ENCODE measurements at regions not wholly inside any gene's neighbourhood (a gene's known extent, or its start where the extent isn't known, plus 50 kb on each side); places are given as distances from the start of the nearest gene placed in this dataset.

DNA sequence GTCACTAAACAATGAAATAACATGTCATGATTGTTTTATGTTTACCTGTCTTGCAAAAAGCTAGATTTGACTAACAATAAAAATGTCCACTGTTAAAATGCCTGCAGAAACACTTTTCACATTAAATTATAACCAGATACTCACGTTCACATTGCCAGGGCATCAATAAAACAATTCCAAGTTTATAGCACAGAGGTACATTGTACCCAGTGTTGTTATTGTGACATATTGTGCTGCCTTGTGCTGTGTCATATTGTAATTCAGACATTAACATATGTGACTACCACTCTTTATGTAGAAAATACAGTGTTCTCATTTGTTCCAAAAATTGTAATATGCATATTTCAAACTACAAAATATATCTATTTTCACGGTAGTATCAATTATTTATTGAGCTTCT lies 766.1 kb downstream of the NCAM2 start:
- TF ChIP-seq, protein P1, sequence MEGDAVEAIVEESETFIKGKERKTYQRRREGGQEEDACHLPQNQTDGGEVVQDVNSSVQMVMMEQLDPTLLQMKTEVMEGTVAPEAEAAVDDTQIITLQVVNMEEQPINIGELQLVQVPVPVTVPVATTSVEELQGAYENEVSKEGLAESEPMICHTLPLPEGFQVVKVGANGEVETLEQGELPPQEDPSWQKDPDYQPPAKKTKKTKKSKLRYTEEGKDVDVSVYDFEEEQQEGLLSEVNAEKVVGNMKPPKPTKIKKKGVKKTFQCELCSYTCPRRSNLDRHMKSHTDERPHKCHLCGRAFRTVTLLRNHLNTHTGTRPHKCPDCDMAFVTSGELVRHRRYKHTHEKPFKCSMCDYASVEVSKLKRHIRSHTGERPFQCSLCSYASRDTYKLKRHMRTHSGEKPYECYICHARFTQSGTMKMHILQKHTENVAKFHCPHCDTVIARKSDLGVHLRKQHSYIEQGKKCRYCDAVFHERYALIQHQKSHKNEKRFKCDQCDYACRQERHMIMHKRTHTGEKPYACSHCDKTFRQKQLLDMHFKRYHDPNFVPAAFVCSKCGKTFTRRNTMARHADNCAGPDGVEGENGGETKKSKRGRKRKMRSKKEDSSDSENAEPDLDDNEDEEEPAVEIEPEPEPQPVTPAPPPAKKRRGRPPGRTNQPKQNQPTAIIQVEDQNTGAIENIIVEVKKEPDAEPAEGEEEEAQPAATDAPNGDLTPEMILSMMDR (IDR thresholded peaks at IDR 0.05; ENCODE audit: control extremely low read depth, extremely low read depth): no peak
- H3K9me3 ChIP-seq (ENCODE audit: control insufficient read depth in 4 of 4, insufficient read depth in 3 of 4, low read length in 3 of 4): no peaks in the 10 kb centered on the region
- DNase-seq: no peak
- H3K4me3 ChIP-seq: no peak overlapping the region
- no peak for ATAC-seq (ENCODE audit: insufficient read depth, low FRiP score)
- 75 to 82% methylated on average over 2 of the region's 2 CpGs for WGBS, 2 donors
- H3K9ac ChIP-seq (ENCODE audit: insufficient read depth in 1 of 2, low read length in 2 of 2): no peak overlapping the region
- H3K4me1 ChIP-seq (ENCODE audit: control insufficient read depth in 5 of 5, insufficient read depth in 5 of 5, low read length in 5 of 5): no peaks in the 10 kb centered on the region
- H3K27me3 ChIP-seq (ENCODE audit: control insufficient read depth in 3 of 3, insufficient read depth in 3 of 3, low read length in 2 of 3): no peaks in the 10 kb centered on the region
- no peak overlapping the region for H3K27ac ChIP-seq (ENCODE audit: low read depth in 1 of 2, low read length in 1 of 2)
- H3K36me3 ChIP-seq (ENCODE audit: control insufficient read depth in 4 of 4, insufficient read depth in 4 of 4, low read length in 4 of 4): no peaks in the 10 kb centered on the region

DNA sequence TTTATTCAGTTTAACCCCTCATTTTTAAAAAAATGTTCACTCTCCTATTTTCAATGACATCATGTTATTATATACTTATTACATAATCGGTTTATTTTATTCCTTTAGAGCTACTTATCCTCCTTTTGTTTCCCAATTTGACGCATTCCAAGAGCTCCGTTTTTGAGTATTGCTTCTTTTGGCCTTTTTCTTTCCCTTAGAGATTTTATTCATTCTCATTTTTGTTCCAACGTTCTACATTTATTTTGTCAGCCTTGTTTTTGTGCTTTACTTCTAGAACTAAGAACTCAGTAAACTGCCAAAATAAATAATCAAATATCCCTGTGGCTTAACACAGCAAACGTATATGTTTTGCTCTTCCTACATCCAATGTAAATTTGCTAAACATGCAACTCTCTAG lies 769.1 kb downstream of the NCAM2 start:
- Histone ChIP-seq H3K36me3 (ENCODE audit: control insufficient read depth in 4 of 4, insufficient read depth in 4 of 4, low read length in 4 of 4) (no peaks in the 10 kb centered on the region), H3K27ac (ENCODE audit: low read depth in 1 of 2, low read length in 1 of 2) (no peak overlapping the region), H3K4me1 (ENCODE audit: control insufficient read depth in 5 of 5, insufficient read depth in 5 of 5, low read length in 5 of 5) (no peaks in the 10 kb centered on the region), H3K27me3 (ENCODE audit: control insufficient read depth in 3 of 3, insufficient read depth in 3 of 3, low read length in 2 of 3) (no peaks in the 10 kb centered on the region), H3K9ac (ENCODE audit: insufficient read depth in 1 of 2, low read length in 2 of 2) (no peak overlapping the region), H3K4me3 (no peak overlapping the region), H3K9me3 (ENCODE audit: control insufficient read depth in 4 of 4, insufficient read depth in 3 of 4, low read length in 3 of 4) (no peaks in the 10 kb centered on the region)
- DNase-seq (no peak), ATAC-seq (ENCODE audit: insufficient read depth, low FRiP score) (no peak)
- TF ChIP-seq, protein P1 (IDR thresholded peaks at IDR 0.05; ENCODE audit: control extremely low read depth, extremely low read depth): no peak
- WGBS, 2 donors: 76 to 85% methylated on average over 5 of the region's 5 CpGs

DNA sequence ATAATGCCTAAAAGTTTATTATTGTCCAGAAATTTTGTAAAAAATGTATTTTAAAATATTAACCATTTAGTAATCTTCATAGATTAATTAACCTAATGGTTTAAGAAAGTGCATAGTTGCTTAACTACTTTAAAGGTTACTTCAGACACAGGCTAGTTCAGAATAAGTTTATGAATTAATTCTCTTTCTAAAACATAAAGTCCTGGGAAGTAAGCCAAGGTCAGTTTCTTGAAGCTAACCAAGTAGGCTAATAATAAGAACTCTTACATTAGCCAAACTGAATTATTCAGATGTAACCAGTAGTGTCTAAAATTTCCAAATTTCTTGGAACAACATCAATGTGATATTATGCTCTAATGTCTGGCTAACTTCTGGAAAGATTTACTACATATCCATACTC lies 790.4 kb downstream of the NCAM2 start:
- DNase-seq (peak in 1 of 3 donors; percentile 10), ATAC-seq (ENCODE audit: insufficient read depth, low FRiP score) (no peak)
- Histone ChIP-seq H3K27ac (ENCODE audit: low read depth in 1 of 2, low read length in 1 of 2) (no peak overlapping the region), H3K4me3 (no peak overlapping the region), H3K9ac (ENCODE audit: insufficient read depth in 1 of 2, low read length in 2 of 2) (no peak overlapping the region), H3K4me1 (ENCODE audit: control insufficient read depth in 5 of 5, insufficient read depth in 5 of 5, low read length in 5 of 5) (no peaks in the 10 kb centered on the region), H3K9me3 (ENCODE audit: control insufficient read depth in 4 of 4, insufficient read depth in 3 of 4, low read length in 3 of 4) (no peaks in the 10 kb centered on the region), H3K27me3 (ENCODE audit: control insufficient read depth in 3 of 3, insufficient read depth in 3 of 3, low read length in 2 of 3) (no peaks in the 10 kb centered on the region), H3K36me3 (ENCODE audit: control insufficient read depth in 4 of 4, insufficient read depth in 4 of 4, low read length in 4 of 4) (no peaks in the 10 kb centered on the region)
- TF ChIP-seq, protein P1 (IDR thresholded peaks at IDR 0.05; ENCODE audit: control extremely low read depth, extremely low read depth): no peak

DNA sequence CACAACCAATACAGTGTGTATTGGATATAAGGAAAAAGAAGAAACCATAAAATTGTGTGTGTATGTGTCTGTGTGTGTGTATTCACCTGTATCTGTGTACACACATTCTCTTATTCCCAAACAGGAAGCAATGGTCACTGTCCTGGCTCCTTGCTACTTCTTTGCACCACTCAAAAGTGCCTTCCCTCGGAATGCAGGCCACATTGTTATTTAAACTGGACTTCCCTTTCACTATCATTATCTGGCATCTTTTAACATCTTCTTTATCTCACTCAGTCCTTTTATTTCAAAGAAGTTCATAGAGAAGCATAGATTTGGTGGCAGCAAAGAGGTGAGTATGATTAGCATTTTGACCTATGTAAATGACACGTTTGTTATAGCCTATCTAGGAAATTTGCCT lies 803.7 kb downstream of the NCAM2 start:
- WGBS, 2 donors: 46 to 72% methylated on average over 2 of the region's 2 CpGs
- H3K27me3 ChIP-seq (ENCODE audit: control insufficient read depth in 3 of 3, insufficient read depth in 3 of 3, low read length in 2 of 3): no peaks in the 10 kb centered on the region
- no peak for ATAC-seq (ENCODE audit: insufficient read depth, low FRiP score)

More for the DNA sequence above, 803.7 kb downstream of the NCAM2 start:
- Histone ChIP-seq H3K9me3 (ENCODE audit: control insufficient read depth in 4 of 4, insufficient read depth in 3 of 4, low read length in 3 of 4) (no peaks in the 10 kb centered on the region), H3K9ac (ENCODE audit: insufficient read depth in 1 of 2, low read length in 2 of 2) (no peak overlapping the region), H3K27ac (ENCODE audit: low read depth in 1 of 2, low read length in 1 of 2) (no peak overlapping the region), H3K4me1 (ENCODE audit: control insufficient read depth in 5 of 5, insufficient read depth in 5 of 5, low read length in 5 of 5) (no peaks in the 10 kb centered on the region), H3K36me3 (ENCODE audit: control insufficient read depth in 4 of 4, insufficient read depth in 4 of 4, low read length in 4 of 4) (no peaks in the 10 kb centered on the region), H3K4me3 (no peak overlapping the region)
- TF ChIP-seq, protein P1 (IDR thresholded peaks at IDR 0.05; ENCODE audit: control extremely low read depth, extremely low read depth): no peak
- no peak for DNase-seq

Data from lung (tissue), 11 donors.